ENCODE measurements at regions not wholly inside any gene's neighbourhood (a gene's known extent, or its start where the extent isn't known, plus 50 kb on each side); places are given as distances from the start of the nearest gene placed in this dataset.

GRCh38 chr7:88368686-88369085 is 62.0 kb upstream of the STEAP4 start:
- H4K8ac ChIP-seq (ENCODE audit: extremely low read depth, insufficient read depth, low read length): no peak overlapping the region
- ChIA-PET POLR2A (ENCODE audit: partially characterized antibody) (no interaction called here), CTCF (ENCODE audit: partially characterized antibody) (interaction anchor here (1.6 kb wide), 1 partner anchor 11 kb away, joined by 6 read pairs; no protein-coding TSS in a partner anchor)
- TF ChIP-seq CEBPB (IDR thresholded peaks at IDR 0.05; ENCODE audit: low read depth, low read length) (no peak), SP4 (IDR thresholded peaks at IDR 0.05; ENCODE audit: low read length) (no peak), RAD21 (IDR thresholded peaks at IDR 0.05 in 1 of 2, conservative IDR thresholded peaks at IDR 0.05 in 1 of 2; ENCODE audit: low read depth in 2 of 2, low read length in 2 of 2) (no peak), KDM1A (IDR thresholded peaks at IDR 0.05; ENCODE audit: borderline replicate concordance, low read length) (no peak), JUND (IDR thresholded peaks at IDR 0.05; ENCODE audit: low read length) (no peak), RXRA (IDR thresholded peaks at IDR 0.05; ENCODE audit: insufficient read depth, low read depth, low read length) (no peak)

More at GRCh38 chr7:88368686-88369085, 62.0 kb upstream of the STEAP4 start:
- Histone ChIP-seq H3K23me2 (ENCODE audit: low read depth, low read length) (no peaks in the 10 kb centered on the region), H3K4me1 (replicated peaks in 1 of 4; ENCODE audit: control insufficient read depth in 3 of 4, insufficient read depth in 4 of 4, low read length in 3 of 4) (peaks cover 0 to 3% (median 0%) of the 10 kb centered on the region in 4 experiments; a peak in 1 of 7 replicates), H4K20me1 (replicated peaks in 1 of 2; ENCODE audit: control insufficient read depth in 1 of 2, insufficient read depth in 2 of 2, low read length in 2 of 2) (no peaks in the 10 kb centered on the region), H3K14ac (ENCODE audit: insufficient read length) (no peak overlapping the region), H2AFZ (ENCODE audit: low read length) (no peak overlapping the region), H3K56ac (replicated peaks; ENCODE audit: insufficient read length, low read depth, low read length) (no peak overlapping the region), H3K23ac (ENCODE audit: insufficient read length) (no peak overlapping the region), H3K4ac (replicated peaks; ENCODE audit: insufficient read length, low read depth, low read length) (no peak overlapping the region), H4K5ac (ENCODE audit: insufficient read length, low read depth, low read length) (no peak overlapping the region), H3K4me3 (ENCODE audit: extremely low read depth in 1 of 4, insufficient read depth in 2 of 4, low read depth in 3 of 4, low read length in 4 of 4) (no peak overlapping the region), H3K27me3 (replicated peaks in 1 of 4; ENCODE audit: control insufficient read depth in 3 of 4, extremely low read depth in 1 of 4, insufficient read depth in 3 of 4, low read length in 3 of 4) (no peaks in the 10 kb centered on the region), H3K79me2 (ENCODE audit: control insufficient read depth in 1 of 2, insufficient read depth in 2 of 2, low read length in 2 of 2) (no peaks in the 10 kb centered on the region), H3K4me2 (ENCODE audit: insufficient read depth in 1 of 2, low read depth in 2 of 2, low read length in 2 of 2) (no peak overlapping the region), H3K9me3 (ENCODE audit: insufficient read depth in 2 of 2, low read depth in 1 of 2, low read length in 1 of 2) (no peaks in the 10 kb centered on the region), H3K36me3 (ENCODE audit: control insufficient read depth in 2 of 4, insufficient read depth in 4 of 4, low read length in 3 of 4) (no peaks in the 10 kb centered on the region), H3K79me1 (ENCODE audit: low read depth, low read length) (no peaks in the 10 kb centered on the region), H3K27ac (ENCODE audit: low read depth, low read length) (no peak overlapping the region), H2AK5ac (ENCODE audit: low read depth, low read length) (no peak overlapping the region), H2BK5ac (ENCODE audit: low read depth, low read length) (no peak overlapping the region), H2BK15ac (ENCODE audit: low read length) (no peak overlapping the region), H4K91ac (replicated peaks; ENCODE audit: insufficient read length, low read length) (no peak overlapping the region), H2BK120ac (replicated peaks; ENCODE audit: low read depth, low read length) (no peak overlapping the region), H2BK12ac (ENCODE audit: low read depth, low read length) (no peak overlapping the region), H3K9ac (replicated peaks in 1 of 4; ENCODE audit: extremely low read depth in 1 of 4, low read depth in 3 of 4, low read length in 3 of 4) (no peak overlapping the region), H3K18ac (ENCODE audit: extremely low read depth, low read length) (no peak overlapping the region), H2BK20ac (ENCODE audit: low read length) (no peak overlapping the region)
- no peak for FAIRE-seq
- no peak for DNase-seq (ENCODE audit: low read depth in 1 of 2, low spot score in 2 of 2)
- 93% methylated on average over 4 of the region's 4 CpGs; no CpG with 5 or more reads in 1 of the 2 experiments for WGBS, 2 experiments (ENCODE audit: extremely low coverage in 1 of 2, insufficient coverage in 1 of 2, insufficient read length in 1 of 2, insufficient replicate concordance in 2 of 2, low coverage in 1 of 2, low lambda C conversion rate in 2 of 2, missing lambda C conversion rate in 1 of 2)
